ENCODE measurements at regions not wholly inside any gene's neighbourhood (a gene's known extent, or its start where the extent isn't known, plus 50 kb on each side); places are given as distances from the start of the nearest gene placed in this dataset.
"Not testable (repeated sequence)": the region's sequence is repeated elsewhere in the genome, so short reads cannot be mapped to it uniquely, and the experiment has no call there.

GRCh38 chr6:81353262-81353661 lies 399.2 kb downstream of the TENT5A start:
- DNase-seq: no peak

DNA sequence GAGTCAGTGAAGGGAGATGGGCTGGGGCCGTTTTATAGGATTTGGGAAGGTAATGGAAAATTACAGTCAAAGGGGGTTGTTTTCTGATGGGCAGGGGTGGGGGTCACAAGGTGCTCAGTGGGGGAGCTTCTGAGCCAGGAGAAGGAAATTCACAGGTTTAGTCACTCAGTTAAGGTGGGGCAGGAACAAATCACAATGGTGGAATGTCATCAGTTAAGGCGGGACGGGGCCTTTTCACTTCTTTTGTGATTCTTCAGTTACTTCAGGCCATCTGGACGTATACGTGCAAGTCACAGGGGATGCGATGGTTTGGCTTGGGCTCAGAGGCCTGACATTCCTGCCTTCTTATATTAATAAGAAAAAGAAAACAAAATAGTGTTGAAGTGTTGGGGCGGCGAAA lies 408.5 kb downstream of the TENT5A start:
- DNase-seq: not testable (repeated sequence)

GRCh38 chr6:81340946-81341345 lies 411.5 kb downstream of the TENT5A start:
- no peak for DNase-seq

- no peak for DNase-seq
Observed at GRCh38 chr6:81331526-81331925, 421.0 kb downstream of the TENT5A start.

- DNase-seq: no peak
Observed at GRCh38 chr6:81328700-81329099, 423.8 kb downstream of the TENT5A start.

GRCh38 chr6:81326881-81327561 lies 425.5 kb downstream of the TENT5A start:
- DNase-seq: no peak

DNA sequence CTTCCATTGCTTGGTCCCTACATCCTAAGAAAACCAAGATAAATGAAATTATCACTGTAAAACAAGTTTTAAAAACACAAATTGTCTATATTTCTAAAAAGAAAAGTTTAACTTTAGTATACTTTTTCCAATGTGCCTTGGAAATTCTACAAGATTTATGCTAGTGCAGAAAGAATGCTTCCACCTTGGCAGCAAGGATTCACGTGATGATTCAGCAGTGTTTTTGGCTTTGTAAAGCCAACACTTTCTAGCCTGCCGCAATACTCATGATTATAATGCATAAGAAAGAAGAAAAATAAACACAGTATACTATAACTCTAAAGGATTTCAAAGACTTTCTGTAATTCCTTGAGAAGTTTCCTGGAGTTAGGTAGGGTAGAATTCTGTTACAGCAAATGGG lies 442.7 kb downstream of the TENT5A start:
- DNase-seq: no peak

DNA sequence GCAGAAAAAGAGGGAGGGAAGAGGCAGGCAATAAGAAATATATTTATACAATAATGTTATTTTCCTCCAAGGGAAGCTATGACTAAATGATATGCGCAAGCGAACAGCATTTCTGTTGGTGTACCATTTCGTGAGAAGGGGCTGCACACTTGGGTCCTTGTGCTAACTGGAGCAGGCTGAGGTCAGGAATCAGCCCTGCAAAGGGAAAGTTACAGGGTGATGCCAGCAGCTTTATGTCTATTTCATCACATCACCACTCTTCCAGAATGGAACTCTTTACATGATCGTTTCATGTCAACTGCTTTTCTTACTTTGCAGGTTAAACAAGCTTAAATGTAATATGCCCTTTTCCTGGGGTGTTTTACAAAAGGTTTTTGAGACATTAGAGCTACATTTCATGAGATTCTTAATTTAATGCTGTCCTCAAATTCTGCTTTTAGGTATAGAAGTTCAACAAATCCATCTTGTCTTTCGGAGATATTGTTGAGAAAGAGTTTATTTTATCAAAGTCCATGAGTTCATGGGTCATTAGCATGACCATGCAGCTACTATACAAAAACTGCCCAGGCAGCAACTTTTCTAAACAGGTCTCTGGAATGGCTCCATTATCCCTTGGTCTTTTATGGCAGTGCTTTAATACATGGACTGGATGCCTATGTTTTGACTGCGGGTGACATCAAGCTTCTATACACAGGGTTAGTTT lies 443.8 kb downstream of the TENT5A start:
- DNase-seq: no peak

- DNase-seq: no peak
Observed at GRCh38 chr6:81307651-81308214, 444.7 kb downstream of the TENT5A start.

GRCh38 chr6:81304466-81304865 lies 448.0 kb downstream of the TENT5A start:
- no peak for DNase-seq

DNA sequence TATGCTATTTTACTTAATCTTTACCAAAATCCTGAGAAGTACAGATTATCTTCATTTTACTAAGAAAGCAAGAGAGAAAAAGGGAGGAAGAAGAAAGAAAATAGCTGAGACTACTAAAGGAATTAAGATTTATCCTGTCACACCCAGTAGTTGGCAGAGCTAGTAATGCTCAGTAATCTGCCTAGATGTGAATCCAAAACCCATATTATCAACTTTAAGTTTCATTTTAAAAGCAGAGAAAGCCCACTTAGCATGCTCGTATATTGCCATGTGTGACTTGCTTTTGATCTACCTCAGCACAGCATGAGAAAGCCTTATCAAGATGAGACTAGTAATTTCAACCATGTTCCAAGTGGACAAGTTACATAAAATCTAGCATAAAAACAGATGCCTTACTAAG lies 451.5 kb downstream of the TENT5A start:
- DNase-seq: no peak

- no peak for DNase-seq
Observed at GRCh38 chr6:81298751-81299150, 453.7 kb downstream of the TENT5A start.

DNA sequence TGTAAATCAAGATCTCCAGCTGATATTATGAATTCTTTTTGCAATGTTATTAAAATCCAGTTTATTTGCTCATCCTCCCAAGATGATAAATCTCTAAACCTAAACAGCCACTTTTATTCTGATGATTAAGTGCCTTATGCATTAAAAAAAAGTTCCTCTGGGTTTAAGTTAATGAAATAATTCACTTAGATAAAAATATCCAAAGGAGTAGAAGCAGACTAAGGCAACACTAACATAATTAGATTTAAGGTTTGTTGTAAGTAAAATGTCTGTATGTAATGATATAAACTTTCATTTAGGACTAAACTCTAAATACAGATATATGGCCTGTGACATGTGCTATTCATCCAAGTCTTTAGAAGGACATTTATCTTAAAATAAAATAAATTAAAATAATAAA lies 457.2 kb downstream of the TENT5A start:
- no peak for DNase-seq

DNA sequence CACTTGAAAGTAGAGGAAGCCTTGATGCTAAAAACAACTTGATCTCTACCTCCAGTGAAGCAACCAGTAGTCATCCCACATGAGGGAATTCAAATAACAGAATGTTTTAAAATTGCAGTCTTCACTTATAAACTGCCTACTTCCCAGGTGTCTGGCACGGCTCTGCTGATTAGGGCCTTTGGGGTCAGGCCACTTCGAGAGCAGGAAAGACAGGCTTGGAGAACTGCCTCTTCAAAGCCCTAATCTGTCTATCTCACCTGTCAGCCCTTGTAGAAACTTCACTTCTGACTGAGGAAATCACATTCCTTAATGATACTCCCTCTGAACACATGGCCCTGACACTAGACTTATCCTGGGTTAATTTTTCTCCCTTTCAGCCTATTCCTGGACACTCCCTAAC lies 458.6 kb downstream of the TENT5A start:
- no peak for DNase-seq

GRCh38 chr6:81289229-81289628 lies 463.3 kb downstream of the TENT5A start:
- no peak for DNase-seq

- DNase-seq: no peak
Observed at GRCh38 chr6:81265106-81265505, 487.4 kb downstream of the TENT5A start.

- no peak for DNase-seq
Observed at GRCh38 chr6:81263531-81264168, 488.8 kb downstream of the TENT5A start.

DNA sequence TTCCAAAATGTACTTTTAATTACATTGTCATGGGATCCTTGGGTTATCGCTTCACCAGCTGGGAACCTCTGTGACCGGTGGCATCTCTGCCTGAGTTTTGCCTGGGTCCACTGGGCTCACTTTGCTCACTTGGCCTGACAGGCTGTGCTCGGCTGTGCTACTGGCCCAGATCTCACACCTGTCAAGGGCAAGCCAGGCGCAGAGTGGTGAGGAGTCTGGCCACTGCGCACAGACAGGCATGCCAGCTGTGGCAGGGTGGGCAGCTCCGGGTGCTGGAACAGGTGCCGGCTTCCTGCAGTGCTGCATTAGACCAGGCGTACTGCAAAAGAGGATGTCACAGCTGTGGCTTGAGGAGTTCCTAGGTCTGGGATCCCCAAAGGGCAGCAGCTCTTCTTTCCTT lies 489.8 kb downstream of the TENT5A start:
- DNase-seq: no peak

DNA sequence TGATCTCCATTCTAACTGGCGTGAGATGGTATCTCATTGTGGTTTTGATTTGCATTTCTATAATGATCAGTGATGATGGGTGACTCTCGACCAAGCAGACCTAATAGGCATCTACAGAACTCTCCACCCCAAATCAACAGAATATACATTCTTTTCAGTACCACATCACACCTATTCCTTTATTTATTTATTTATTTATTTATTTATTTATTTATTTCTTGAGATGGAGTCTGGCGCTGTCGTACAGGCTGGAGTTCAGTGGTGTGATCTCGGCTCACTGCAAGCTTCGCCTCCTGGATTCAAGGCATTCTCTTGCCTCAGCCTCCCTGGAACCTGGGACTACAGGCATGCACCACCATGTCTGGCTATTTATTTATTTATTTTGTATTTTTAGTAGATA lies 496.3 kb downstream of the TENT5A start:
- DNase-seq: not testable (repeated sequence)

DNA sequence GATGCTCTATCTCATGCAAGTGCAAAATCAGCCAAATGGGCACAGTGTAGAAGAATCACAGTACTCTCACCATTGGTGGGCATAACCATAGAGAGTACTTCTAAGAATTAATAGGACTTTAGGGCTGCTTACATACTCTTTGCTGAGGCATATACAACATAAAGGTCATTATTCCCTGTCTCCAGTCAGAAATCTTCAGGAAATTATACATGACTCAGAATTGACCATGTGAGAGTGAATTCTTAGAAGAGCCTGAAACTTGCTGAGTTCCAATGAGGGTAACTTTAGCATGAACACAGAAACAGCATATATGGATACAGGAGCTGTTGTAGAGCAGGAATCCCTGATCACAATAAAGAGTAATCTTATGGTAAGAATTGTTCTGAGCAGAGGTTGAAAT lies 498.7 kb downstream of the TENT5A start:
- no peak for DNase-seq

- DNase-seq: no peak
Observed at GRCh38 chr6:81252231-81252630, 500.2 kb downstream of the TENT5A start.

DNA sequence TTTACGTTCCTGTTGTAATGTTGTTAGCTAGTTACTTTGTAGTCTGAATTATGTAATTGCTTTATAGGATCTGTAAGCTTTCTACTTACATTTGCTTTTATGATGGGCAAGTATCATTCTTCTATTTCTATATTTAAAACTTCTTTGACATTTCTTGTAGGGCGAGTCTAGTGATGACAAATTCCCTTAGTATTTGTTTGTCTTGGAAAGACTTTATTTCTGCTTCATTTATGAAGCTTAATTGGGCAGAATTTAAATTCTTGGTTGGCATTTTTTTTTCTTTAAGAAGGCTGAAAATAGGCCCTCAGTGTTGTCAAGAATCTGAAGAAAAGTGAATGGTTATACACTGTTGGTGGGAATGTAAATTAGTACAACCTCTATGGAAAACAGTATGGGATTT lies 506.3 kb downstream of the TENT5A start:
- no peak for DNase-seq

DNA sequence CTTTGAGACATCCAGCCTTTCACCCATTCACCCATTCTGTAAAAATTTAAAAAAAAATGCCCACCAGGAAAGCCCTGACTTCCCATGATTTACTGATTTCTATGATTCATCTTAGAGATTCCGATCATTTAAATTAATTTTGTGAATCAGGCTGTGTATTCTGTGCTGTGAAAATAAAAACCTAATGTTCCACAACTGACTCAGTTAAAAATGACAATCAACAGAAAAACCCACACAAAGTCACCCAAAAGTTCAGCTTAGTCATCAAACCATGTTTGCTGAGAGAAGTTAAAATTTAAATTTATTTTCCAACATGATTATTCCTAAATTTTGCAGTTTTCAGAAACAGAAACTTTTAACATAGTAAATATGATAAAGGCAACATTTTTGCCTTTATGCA lies 509.9 kb downstream of the TENT5A start:
- no peak for DNase-seq

Data from right lung (tissue), 2 donors.